H1 (cell line): ENCODE measurements at regions not wholly inside any gene's neighbourhood (a gene's known extent, or its start where the extent isn't known, plus 50 kb on each side); places are given as distances from the start of the nearest gene placed in this dataset.

Experiments used
- CBX5 ChIP-seq: fragments of 300-800, 300-1000 bp; sonication (generic); IDR thresholded peaks from 2 replicates; pipeline ENCODE4 v1.7.1; 2016; ENCODE audit warnings: antibody characterized with exemption, low read length, low read depth
- CEBPB ChIP-seq: IDR thresholded peaks from 2 replicates; pipeline ENCODE4 v1.6.1; 2012; ENCODE audit warnings: low read depth, low read length
- CREB1 ChIP-seq: IDR thresholded peaks from 2 replicates; pipeline ENCODE4 v1.6.1; 2012; ENCODE audit warnings: inconsistent platforms
- JUN ChIP-seq: IDR thresholded peaks from 2 replicates; pipeline ENCODE4 v1.6.1; 2011; ENCODE audit warnings: low read depth, mild to moderate bottlenecking, improper control_type of control experiment, low read length
- RNF2 ChIP-seq: fragments of 200-900, 300-1000 bp; sonication (generic); IDR thresholded peaks from 2 replicates; pipeline ENCODE4 v1.7.1; 2016; ENCODE audit warnings: borderline replicate concordance, low read depth, mild to moderate bottlenecking, antibody characterized with exemption, low read length; ENCODE audit not compliant: poor library complexity, severe bottlenecking; ENCODE audit errors: missing control alignments
- SIRT6 ChIP-seq: IDR thresholded peaks from one replicate; pipeline ENCODE4 v1.7.1; 2012; ENCODE audit warnings: low read length, inconsistent platforms
- SUZ12 ChIP-seq: fragments of 200-600 bp; sonication (generic); IDR thresholded peaks from 2 replicates; pipeline ENCODE4 v1.6.1; 2012; ENCODE audit warnings: mild to moderate bottlenecking, inconsistent platforms, low read length, moderate library complexity, mixed read lengths
- TCF12 ChIP-seq: IDR thresholded peaks from 2 replicates; pipeline ENCODE4 v1.6.1; 2011; ENCODE audit warnings: low read depth, mild to moderate bottlenecking, low read length

DNA sequence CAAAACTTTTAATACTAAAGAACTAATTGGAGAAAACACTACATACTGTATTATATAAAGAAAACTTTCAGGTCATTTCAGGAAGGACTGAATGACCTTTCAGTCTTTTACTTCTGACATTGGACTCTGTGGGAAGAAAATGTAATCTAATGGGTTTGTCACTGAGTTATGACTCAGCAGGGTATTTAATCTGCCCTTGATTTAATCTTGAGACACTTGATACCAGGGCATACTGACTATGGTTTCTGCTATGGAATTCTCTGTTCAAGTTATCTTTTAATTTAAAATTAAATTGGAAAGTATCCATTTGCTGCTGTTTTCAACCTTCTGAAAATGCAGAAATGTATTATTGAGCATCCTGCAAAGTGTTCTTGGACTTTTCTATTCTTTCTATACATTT, 354.2 kb upstream of the GALNT5 start (continued):
- TF ChIP-seq TCF12 (no peak), CEBPB (no peak), JUN (no peak), CBX5 (no peak), RNF2 (no peak), SIRT6 (no peak), SUZ12 (no peak), CREB1 (no peak)
- TF ChIP-seq, all 59 proteins: peak for 0
